ENCODE measurements at regions not wholly inside any gene's neighbourhood (a gene's known extent, or its start where the extent isn't known, plus 50 kb on each side); places are given as distances from the start of the nearest gene placed in this dataset.
A peak's percentile ranks its signal among the peaks of the same experiment; 100 is the strongest.
"Not testable (repeated sequence)": the region's sequence is repeated elsewhere in the genome, so short reads cannot be mapped to it uniquely, and the experiment has no call there.

GRCh38 chr6:81003156-81003555 is 749.3 kb downstream of the TENT5A start:
- DNase-seq (ENCODE audit: low spot score): peak; percentile 14

GRCh38 chr6:81002126-81002525 is 750.4 kb downstream of the TENT5A start:
- no peak for DNase-seq (ENCODE audit: low spot score)

- no peak for DNase-seq (ENCODE audit: low spot score)
Measured at GRCh38 chr6:80991316-80991715, 761.2 kb downstream of the TENT5A start.

- no peak for DNase-seq (ENCODE audit: low spot score)
Measured at GRCh38 chr6:80988892-80989291, 763.6 kb downstream of the TENT5A start.

- DNase-seq (ENCODE audit: low spot score): no peak
Measured at GRCh38 chr6:80988286-80988685, 764.2 kb downstream of the TENT5A start.

- not testable (repeated sequence) for DNase-seq (ENCODE audit: low spot score)
Measured at GRCh38 chr6:80981226-80981625, 771.3 kb downstream of the TENT5A start.

GRCh38 chr6:80976336-80976735 is 776.1 kb downstream of the TENT5A start:
- no peak for DNase-seq (ENCODE audit: low spot score)

- DNase-seq (ENCODE audit: low spot score): no peak
Measured at GRCh38 chr6:80974579-80974978, 777.9 kb downstream of the TENT5A start.

GRCh38 chr6:80969439-80969838 is 783.0 kb downstream of the TENT5A start:
- no peak for DNase-seq (ENCODE audit: low spot score)

- no peak for DNase-seq (ENCODE audit: low spot score)
Measured at GRCh38 chr6:80967609-80968008, 784.9 kb downstream of the TENT5A start.

GRCh38 chr6:80962382-80962781 is 790.1 kb downstream of the TENT5A start:
- DNase-seq (ENCODE audit: low spot score): no peak

GRCh38 chr6:80961166-80961565 is 791.3 kb downstream of the TENT5A start:
- DNase-seq (ENCODE audit: low spot score): peak; percentile 18

GRCh38 chr6:80959034-80959433 is 793.4 kb downstream of the TENT5A start:
- DNase-seq (ENCODE audit: low spot score): peak; percentile 20

GRCh38 chr6:80956898-80957297 is 795.6 kb downstream of the TENT5A start:
- no peak for DNase-seq (ENCODE audit: low spot score)

GRCh38 chr6:80952479-80952878 is 800.0 kb downstream of the TENT5A start:
- not testable (repeated sequence) for DNase-seq (ENCODE audit: low spot score)

- no peak for DNase-seq (ENCODE audit: low spot score)
Measured at GRCh38 chr6:80946402-80946801, 806.1 kb downstream of the TENT5A start.

- DNase-seq (ENCODE audit: low spot score): no peak
Measured at GRCh38 chr6:80942911-80943310, 809.6 kb downstream of the TENT5A start.

GRCh38 chr6:80940976-80941375 is 811.5 kb downstream of the TENT5A start:
- DNase-seq (ENCODE audit: low spot score): no peak

- DNase-seq (ENCODE audit: low spot score): peak; percentile 21
Measured at GRCh38 chr6:80940571-80940970, 811.9 kb downstream of the TENT5A start.

GRCh38 chr6:80939898-80940297 is 812.6 kb downstream of the TENT5A start:
- DNase-seq (ENCODE audit: low spot score): no peak

- DNase-seq (ENCODE audit: low spot score): no peak
Measured at GRCh38 chr6:80939480-80939879, 813.0 kb downstream of the TENT5A start.

- DNase-seq (ENCODE audit: low spot score): no peak
Measured at GRCh38 chr6:80938131-80938530, 814.4 kb downstream of the TENT5A start.

- DNase-seq (ENCODE audit: low spot score): no peak
Measured at GRCh38 chr6:80932359-80932758, 820.1 kb downstream of the TENT5A start.

GRCh38 chr6:80930376-80930775 is 822.1 kb downstream of the TENT5A start:
- DNase-seq (ENCODE audit: low spot score): no peak

GRCh38 chr6:80923816-80924215 is 817.3 kb downstream of the BCKDHB start:
- no peak for DNase-seq (ENCODE audit: low spot score)

Data from AG20443 (cell line).